ENCODE measurements at regions not wholly inside any gene's neighbourhood (a gene's known extent, or its start where the extent isn't known, plus 50 kb on each side); places are given as distances from the start of the nearest gene placed in this dataset.

GRCh38 chr5:85500869-85501268, 1116.2 kb upstream of the EDIL3 start:
- no peaks in the 10 kb centered on the region for H3K36me3 Mint-ChIP-seq
- H3K27ac Mint-ChIP-seq = no peak overlapping the region
- ChIA-PET CTCF (no interaction called here), POLR2A (no interaction called here)
- TF ChIP-seq EMX1 (CRISPR knock-in tag; IDR thresholded peaks at IDR 0.05) (no peak), NFYB (CRISPR knock-in tag; conservative IDR thresholded peaks at IDR 0.05; ENCODE audit: low read depth) (no peak), HMGA2 (CRISPR knock-in tag; IDR thresholded peaks at IDR 0.05) (no peak), ARID4B (CRISPR knock-in tag; IDR thresholded peaks at IDR 0.05; ENCODE audit: borderline replicate concordance) (no peak), OVOL2 (CRISPR knock-in tag; IDR thresholded peaks at IDR 0.05; ENCODE audit: borderline replicate concordance) (no peak), CBFB (CRISPR knock-in tag; IDR thresholded peaks at IDR 0.05; ENCODE audit: low read depth) (no peak), CREM (CRISPR knock-in tag; IDR thresholded peaks at IDR 0.05) (no peak)
- TF ChIP-seq, protein P1, sequence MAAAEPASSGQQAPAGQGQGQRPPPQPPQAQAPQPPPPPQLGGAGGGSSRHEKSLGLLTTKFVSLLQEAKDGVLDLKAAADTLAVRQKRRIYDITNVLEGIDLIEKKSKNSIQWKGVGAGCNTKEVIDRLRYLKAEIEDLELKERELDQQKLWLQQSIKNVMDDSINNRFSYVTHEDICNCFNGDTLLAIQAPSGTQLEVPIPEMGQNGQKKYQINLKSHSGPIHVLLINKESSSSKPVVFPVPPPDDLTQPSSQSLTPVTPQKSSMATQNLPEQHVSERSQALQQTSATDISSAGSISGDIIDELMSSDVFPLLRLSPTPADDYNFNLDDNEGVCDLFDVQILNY (CRISPR knock-in tag; IDR thresholded peaks at IDR 0.05) = no peak
- ATAC-seq (peak; percentile 91), DNase-seq (ENCODE audit: low spot score) (no peak)
- H3K4me1 Mint-ChIP-seq = peaks cover 8% of the 10 kb centered on the region
- H3K9me3 Mint-ChIP-seq = no peaks in the 10 kb centered on the region
- H3K27me3 Mint-ChIP-seq (ENCODE audit: low read depth) = no peaks in the 10 kb centered on the region
- H3K4me3 Mint-ChIP-seq = no peak overlapping the region

GRCh38 chr5:85512896-85513295, 1104.8 kb upstream of the COX7C start:
- POLR2A ChIA-PET = no interaction called here
- H3K27me3 Mint-ChIP-seq (ENCODE audit: low read depth) = no peaks in the 10 kb centered on the region
- no peak for DNase-seq (ENCODE audit: low spot score)
- H3K27ac Mint-ChIP-seq = no peak overlapping the region
- no peaks in the 10 kb centered on the region for H3K4me1 Mint-ChIP-seq
- peaks cover 7% of the 10 kb centered on the region; the same call in 1 of the 2 replicates for H3K36me3 Mint-ChIP-seq
- no peak for ATAC-seq
- CTCF ChIA-PET = no interaction called here
- no peak overlapping the region for H3K4me3 Mint-ChIP-seq
- peaks cover 39% of the 10 kb centered on the region for H3K9me3 Mint-ChIP-seq
- TF ChIP-seq ZNF121 (CRISPR knock-in tag; IDR thresholded peaks at IDR 0.05) (no peak), ZMAT4 (CRISPR knock-in tag; IDR thresholded peaks at IDR 0.05) (no peak), ZNF671 (CRISPR knock-in tag; IDR thresholded peaks at IDR 0.05) (no peak), ZNF423 (CRISPR knock-in tag; IDR thresholded peaks at IDR 0.05) (no peak), TEAD4 (CRISPR knock-in tag; IDR thresholded peaks at IDR 0.05) (no peak), E2F1 (CRISPR knock-in tag; IDR thresholded peaks at IDR 0.05) (no peak), PRDM15 (CRISPR knock-in tag; IDR thresholded peaks at IDR 0.05) (no peak), PREB (CRISPR knock-in tag; IDR thresholded peaks at IDR 0.05; ENCODE audit: borderline replicate concordance) (no peak)
- TF ChIP-seq, protein P2, sequence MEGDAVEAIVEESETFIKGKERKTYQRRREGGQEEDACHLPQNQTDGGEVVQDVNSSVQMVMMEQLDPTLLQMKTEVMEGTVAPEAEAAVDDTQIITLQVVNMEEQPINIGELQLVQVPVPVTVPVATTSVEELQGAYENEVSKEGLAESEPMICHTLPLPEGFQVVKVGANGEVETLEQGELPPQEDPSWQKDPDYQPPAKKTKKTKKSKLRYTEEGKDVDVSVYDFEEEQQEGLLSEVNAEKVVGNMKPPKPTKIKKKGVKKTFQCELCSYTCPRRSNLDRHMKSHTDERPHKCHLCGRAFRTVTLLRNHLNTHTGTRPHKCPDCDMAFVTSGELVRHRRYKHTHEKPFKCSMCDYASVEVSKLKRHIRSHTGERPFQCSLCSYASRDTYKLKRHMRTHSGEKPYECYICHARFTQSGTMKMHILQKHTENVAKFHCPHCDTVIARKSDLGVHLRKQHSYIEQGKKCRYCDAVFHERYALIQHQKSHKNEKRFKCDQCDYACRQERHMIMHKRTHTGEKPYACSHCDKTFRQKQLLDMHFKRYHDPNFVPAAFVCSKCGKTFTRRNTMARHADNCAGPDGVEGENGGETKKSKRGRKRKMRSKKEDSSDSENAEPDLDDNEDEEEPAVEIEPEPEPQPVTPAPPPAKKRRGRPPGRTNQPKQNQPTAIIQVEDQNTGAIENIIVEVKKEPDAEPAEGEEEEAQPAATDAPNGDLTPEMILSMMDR (IDR thresholded peaks at IDR 0.05) = no peak
- TF ChIP-seq, protein P3, sequence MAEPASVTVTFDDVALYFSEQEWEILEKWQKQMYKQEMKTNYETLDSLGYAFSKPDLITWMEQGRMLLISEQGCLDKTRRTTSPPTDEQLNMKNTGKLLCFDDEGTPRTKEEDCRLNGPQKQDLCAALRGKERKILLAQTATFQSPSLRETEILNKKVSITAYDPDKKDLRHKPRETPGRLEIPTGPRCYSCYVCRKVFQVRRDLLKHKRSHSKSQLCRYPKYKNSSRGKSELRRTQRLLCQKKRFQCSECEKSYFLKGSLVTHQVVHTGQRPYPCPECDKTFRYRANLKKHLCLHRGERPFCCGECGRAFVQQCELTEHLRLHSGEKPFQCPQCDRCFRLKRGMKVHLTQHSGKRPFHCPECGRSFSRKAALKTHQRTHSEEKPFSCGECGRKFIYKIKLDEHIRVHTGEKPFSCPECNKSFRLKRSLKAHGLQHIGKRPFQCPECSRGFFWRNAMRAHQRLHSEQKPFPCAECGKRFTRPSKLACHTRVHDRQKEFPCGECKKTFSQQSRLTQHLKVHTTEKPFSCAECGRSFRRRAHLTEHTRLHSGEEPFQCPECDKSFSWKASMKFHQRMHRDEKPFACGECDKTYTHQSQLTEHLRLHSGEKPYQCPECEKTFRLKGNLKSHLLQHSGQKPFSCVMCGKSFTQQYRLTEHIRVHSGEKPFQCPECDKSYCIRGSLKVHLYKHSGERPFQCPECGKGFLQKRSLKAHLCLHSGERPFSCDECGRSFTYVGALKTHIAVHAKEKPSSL (CRISPR knock-in tag; conservative IDR thresholded peaks at IDR 0.05) = no peak
- TF ChIP-seq, protein P4, sequence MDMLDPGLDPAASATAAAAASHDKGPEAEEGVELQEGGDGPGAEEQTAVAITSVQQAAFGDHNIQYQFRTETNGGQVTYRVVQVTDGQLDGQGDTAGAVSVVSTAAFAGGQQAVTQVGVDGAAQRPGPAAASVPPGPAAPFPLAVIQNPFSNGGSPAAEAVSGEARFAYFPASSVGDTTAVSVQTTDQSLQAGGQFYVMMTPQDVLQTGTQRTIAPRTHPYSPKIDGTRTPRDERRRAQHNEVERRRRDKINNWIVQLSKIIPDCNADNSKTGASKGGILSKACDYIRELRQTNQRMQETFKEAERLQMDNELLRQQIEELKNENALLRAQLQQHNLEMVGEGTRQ (CRISPR knock-in tag; IDR thresholded peaks at IDR 0.05) = no peak
